ENCODE measurements at regions not wholly inside any gene's neighbourhood (a gene's known extent, or its start where the extent isn't known, plus 50 kb on each side); places are given as distances from the start of the nearest gene placed in this dataset.
"Not testable (repeated sequence)": the region's sequence is repeated elsewhere in the genome, so short reads cannot be mapped to it uniquely, and the experiment has no call there.

GRCh38 chr7:136452949-136453348 is 415.5 kb upstream of the CHRM2 start:
- DNase-seq, result no peak
- TF ChIP-seq CTCF (IDR thresholded peaks at IDR 0.05), result no peak
- H3K27ac Mint-ChIP-seq, result no peak overlapping the region

GRCh38 chr7:136446751-136447150 is 421.7 kb upstream of the CHRM2 start:
- Mint-ChIP-seq H3K4me1 (no peaks in the 10 kb centered on the region), H3K36me3 (ENCODE audit: low read depth) (no peaks in the 10 kb centered on the region), H3K9me3 (no peaks in the 10 kb centered on the region), H3K4me3 (no peak overlapping the region), H3K27ac (no peak overlapping the region), H3K27me3 (ENCODE audit: low read depth, poor library complexity) (no peaks in the 10 kb centered on the region)
- TF ChIP-seq CTCF (IDR thresholded peaks at IDR 0.05), result no peak
- DNase-seq, result no peak

More at GRCh38 chr7:136452949-136453348, 415.5 kb upstream of the CHRM2 start:
- Mint-ChIP-seq H3K9me3 (no peaks in the 10 kb centered on the region), H3K4me3 (no peak overlapping the region), H3K4me1 (no peaks in the 10 kb centered on the region), H3K36me3 (ENCODE audit: low read depth) (no peaks in the 10 kb centered on the region), H3K27me3 (ENCODE audit: low read depth, poor library complexity) (no peaks in the 10 kb centered on the region)

GRCh38 chr7:136441835-136442234 is 426.6 kb upstream of the CHRM2 start:
- no peak overlapping the region for H3K4me3 Mint-ChIP-seq

GRCh38 chr7:136431736-136432135 is 436.7 kb upstream of the CHRM2 start:
- not testable (repeated sequence) for H3K4me3 Mint-ChIP-seq; H3K27ac Mint-ChIP-seq; DNase-seq; H3K36me3 Mint-ChIP-seq (ENCODE audit: low read depth); H3K4me1 Mint-ChIP-seq; H3K27me3 Mint-ChIP-seq (ENCODE audit: low read depth, poor library complexity); H3K9me3 Mint-ChIP-seq

More at GRCh38 chr7:136441835-136442234, 426.6 kb upstream of the CHRM2 start:
- no peak for TF ChIP-seq CTCF (IDR thresholded peaks at IDR 0.05)
- H3K27me3 Mint-ChIP-seq (ENCODE audit: low read depth, poor library complexity), result no peaks in the 10 kb centered on the region
- no peaks in the 10 kb centered on the region for H3K36me3 Mint-ChIP-seq (ENCODE audit: low read depth)
- H3K27ac Mint-ChIP-seq, result no peak overlapping the region
- H3K9me3 Mint-ChIP-seq, result no peaks in the 10 kb centered on the region
- no peaks in the 10 kb centered on the region for H3K4me1 Mint-ChIP-seq
- no peak for DNase-seq

- Mint-ChIP-seq H3K4me3 (no peak overlapping the region), H3K27me3 (ENCODE audit: low read depth, poor library complexity) (no peaks in the 10 kb centered on the region), H3K27ac (no peak overlapping the region), H3K4me1 (peaks cover 10% of the 10 kb centered on the region), H3K9me3 (peaks cover 11% of the 10 kb centered on the region), H3K36me3 (ENCODE audit: low read depth) (peaks cover 10% of the 10 kb centered on the region)
- no peak for DNase-seq
- TF ChIP-seq CTCF (IDR thresholded peaks at IDR 0.05), result no peak
These were observed 444.4 kb upstream of the CHRM2 start for GRCh38 chr7:136424058-136424457.

GRCh38 chr7:136419740-136420139 is 442.6 kb upstream of the MTPN start:
- H3K4me3 Mint-ChIP-seq; H3K36me3 Mint-ChIP-seq (ENCODE audit: low read depth); H3K27me3 Mint-ChIP-seq (ENCODE audit: low read depth, poor library complexity); H3K27ac Mint-ChIP-seq; DNase-seq; H3K4me1 Mint-ChIP-seq: not testable (repeated sequence)
- peaks cover 11% of the 10 kb centered on the region for H3K9me3 Mint-ChIP-seq

- H3K9me3 Mint-ChIP-seq, result peaks cover 3% of the 10 kb centered on the region
- H3K4me1 Mint-ChIP-seq, result no peaks in the 10 kb centered on the region
- no peaks in the 10 kb centered on the region for H3K36me3 Mint-ChIP-seq (ENCODE audit: low read depth)
- no peak for TF ChIP-seq CTCF (IDR thresholded peaks at IDR 0.05)
- no peak for DNase-seq
- H3K27ac Mint-ChIP-seq, result no peak overlapping the region
- H3K27me3 Mint-ChIP-seq (ENCODE audit: low read depth, poor library complexity), result no peaks in the 10 kb centered on the region
- no peak overlapping the region for H3K4me3 Mint-ChIP-seq
These were observed 435.8 kb upstream of the MTPN start for GRCh38 chr7:136412952-136413351.
